ENCODE measurements at regions not wholly inside any gene's neighbourhood (a gene's known extent, or its start where the extent isn't known, plus 50 kb on each side); places are given as distances from the start of the nearest gene placed in this dataset.

- Histone ChIP-seq H3K4me3 (no peak overlapping the region), H3K27ac (no peak overlapping the region), H3K27me3 (no peaks in the 10 kb centered on the region), H3K4me1 (no peaks in the 10 kb centered on the region), H3K36me3 (no peaks in the 10 kb centered on the region), H3K9me3 (no peaks in the 10 kb centered on the region)
- FAIRE-seq (no peak), DNase-seq (no peak), ATAC-seq (no peak)
- no peak for TF ChIP-seq CTCF (IDR thresholded peaks at IDR 0.05)
- 77 to 91% methylated on average over 3 of the region's 3 CpGs for WGBS, 2 donors
- intact Hi-C loops (cut with DNase I) = no loop called here
These were observed 55.9 kb upstream of the BMP2K start for GRCh38 chr4:78720204-78720603.

- Histone ChIP-seq H3K4me3 (no peak overlapping the region), H3K4me1 (no peaks in the 10 kb centered on the region), H3K27me3 (no peaks in the 10 kb centered on the region), H3K27ac (no peak overlapping the region), H3K9me3 (no peaks in the 10 kb centered on the region), H3K36me3 (no peaks in the 10 kb centered on the region)
- WGBS, 2 donors = 76 to 85% methylated on average over 10 of the region's 10 CpGs
- intact Hi-C loops (cut with DNase I) = no loop called here
- no peak for TF ChIP-seq CTCF (IDR thresholded peaks at IDR 0.05)
- DNase-seq = peak in 1 of 6 donors; percentile 16
- no peak for FAIRE-seq
- ATAC-seq = peak in 2 of 4 donors; percentile 41 to 48
These were observed 55.0 kb upstream of the BMP2K start for GRCh38 chr4:78720994-78721677.

- FAIRE-seq = no peak
- no peaks in the 10 kb centered on the region for H3K4me1 ChIP-seq
- TF ChIP-seq CTCF (IDR thresholded peaks at IDR 0.05) = no peak
- H3K36me3 ChIP-seq = no peaks in the 10 kb centered on the region
- no peaks in the 10 kb centered on the region for H3K9me3 ChIP-seq
- 52 to 63% methylated on average over 4 of the region's 4 CpGs for WGBS, 2 donors
- DNase-seq = no peak
- intact Hi-C loops (cut with DNase I) = no loop called here
- no peak overlapping the region for H3K4me3 ChIP-seq
- H3K27ac ChIP-seq = no peak overlapping the region
- no peak for ATAC-seq
- H3K27me3 ChIP-seq = no peaks in the 10 kb centered on the region
These were observed 54.4 kb upstream of the BMP2K start for GRCh38 chr4:78721747-78722146.

GRCh38 chr4:78722320-78722719 lies 53.8 kb upstream of the BMP2K start:
- 70 to 78% methylated on average over 5 of the region's 5 CpGs for WGBS, 2 donors
- FAIRE-seq (no peak), DNase-seq (no peak), ATAC-seq (no peak)
- Histone ChIP-seq H3K36me3 (no peaks in the 10 kb centered on the region), H3K4me1 (no peaks in the 10 kb centered on the region), H3K4me3 (no peak overlapping the region), H3K9me3 (no peaks in the 10 kb centered on the region), H3K27ac (no peak overlapping the region), H3K27me3 (no peaks in the 10 kb centered on the region)
- intact Hi-C loops (cut with DNase I) = no loop called here
- no peak for TF ChIP-seq CTCF (IDR thresholded peaks at IDR 0.05)

- Histone ChIP-seq H3K4me3 (no peak overlapping the region), H3K27ac (no peak overlapping the region), H3K27me3 (no peaks in the 10 kb centered on the region), H3K4me1 (no peaks in the 10 kb centered on the region), H3K9me3 (no peaks in the 10 kb centered on the region), H3K36me3 (no peaks in the 10 kb centered on the region)
- no peak for ATAC-seq
- TF ChIP-seq CTCF (IDR thresholded peaks at IDR 0.05) = no peak
- intact Hi-C loops (cut with DNase I) = no loop called here
- FAIRE-seq = no peak
- DNase-seq = no peak
These were observed 53.3 kb upstream of the BMP2K start for GRCh38 chr4:78722878-78723277.
